Keratinocyte (primary cell): ENCODE measurements at regions not wholly inside any gene's neighbourhood (a gene's known extent, or its start where the extent isn't known, plus 50 kb on each side); places are given as distances from the start of the nearest gene placed in this dataset.

Experiments used
- DNase-seq: peaks from one replicate; pipeline ENCODE4 v3.0.0-alpha.2; 2011; ENCODE audit warnings: low read depth, missing footprints, low spot score
- FAIRE-seq: peaks from 2 replicates; lab custom pipeline; 2011; peaks lifted over from hg19 to GRCh38; lab: Jason Lieb, UNC
- H2AFZ ChIP-seq: 2 replicates; pipeline ENCODE4 v1.6.0; 2012; ENCODE audit warnings: low read length, control low read depth, inconsistent platforms; ENCODE audit not compliant: control insufficient read depth
- H3K27ac ChIP-seq: 2 replicates; pipeline ENCODE4 v1.5.1; 2011; ENCODE audit warnings: low read length; ENCODE audit not compliant: control insufficient read depth, insufficient read depth
- H3K27me3 ChIP-seq: 3 replicates; pipeline ENCODE4 v1.6.0; 2011; ENCODE audit warnings: low read length; ENCODE audit not compliant: control insufficient read depth, insufficient read depth; ENCODE audit errors: extremely low read depth
- H3K36me3 ChIP-seq, 2 experiments: 2 replicates in 1 of 2; 3 replicates in 1 of 2; pipeline ENCODE4 v1.5.1; 2011; ENCODE audit warnings: low read length in 2 of 2, mild to moderate bottlenecking in 1 of 2; ENCODE audit not compliant: control insufficient read depth in 2 of 2, insufficient read depth in 2 of 2; ENCODE audit errors: extremely low read depth in 1 of 2
- H3K4me1 ChIP-seq: 3 replicates; pipeline ENCODE4 v1.5.1; 2011; ENCODE audit warnings: low read length; ENCODE audit not compliant: control insufficient read depth, insufficient read depth; ENCODE audit errors: extremely low read depth
- H3K4me2 ChIP-seq: 3 replicates; pipeline ENCODE4 v1.6.0; 2011; ENCODE audit warnings: low read depth, low read length; ENCODE audit not compliant: control insufficient read depth, insufficient read depth; ENCODE audit errors: extremely low read depth
- H3K4me3 ChIP-seq, 3 experiments: fragments of 200-600 bp in 1 of 3; sonication (generic) in 1 of 3; 2 replicates in 2 of 3; 3 replicates in 1 of 3; pipeline ENCODE4 v1.5.1; 2011 to 2016; ENCODE audit warnings: low read length in 3 of 3, mild to moderate bottlenecking in 3 of 3, control low read depth in 2 of 3, inconsistent platforms in 1 of 3, low read depth in 1 of 3, mixed read lengths in 1 of 3, mixed run types in 1 of 3, moderate library complexity in 1 of 3; ENCODE audit not compliant: control insufficient read depth in 2 of 3, insufficient read depth in 2 of 3; ENCODE audit errors: extremely low read depth in 1 of 3
- H3K79me2 ChIP-seq: 2 replicates; pipeline ENCODE4 v1.6.0; 2012; ENCODE audit warnings: low read length; ENCODE audit not compliant: control insufficient read depth, insufficient read depth
- H3K9ac ChIP-seq: 3 replicates; pipeline ENCODE4 v1.6.0; 2011; ENCODE audit warnings: low read length; ENCODE audit not compliant: control insufficient read depth, insufficient read depth; ENCODE audit errors: extremely low read depth
- H3K9me1 ChIP-seq: 3 replicates; pipeline ENCODE4 v1.6.0; 2011; ENCODE audit warnings: low read length; ENCODE audit not compliant: control insufficient read depth, insufficient read depth; ENCODE audit errors: extremely low read depth
- H3K9me3 ChIP-seq: 2 replicates; pipeline ENCODE4 v1.5.1; 2012; ENCODE audit warnings: low read depth, low read length; ENCODE audit not compliant: control insufficient read depth
- H4K20me1 ChIP-seq: 3 replicates; pipeline ENCODE4 v1.6.0; 2011; ENCODE audit warnings: low read length; ENCODE audit not compliant: control insufficient read depth, insufficient read depth; ENCODE audit errors: extremely low read depth
- CTCF ChIP-seq, 3 experiments: IDR thresholded peaks in 1 of 3; conservative IDR thresholded peaks in 1 of 3; optimal IDR thresholded peaks in 1 of 3; 2 replicates in 2 of 3; 3 replicates in 1 of 3; pipeline versions ENCODE3 to v1.5.1; 2011; ENCODE audit warnings: low read length in 3 of 3, mild to moderate bottlenecking in 3 of 3, moderate library complexity in 2 of 3, control low read depth in 1 of 3, inconsistent platforms in 1 of 3; ENCODE audit not compliant: insufficient read depth in 2 of 3; ENCODE audit errors: extremely low read depth in 1 of 3
- EZH2 ChIP-seq: IDR thresholded peaks from one replicate; pipeline ENCODE4 v1.6.1; 2012; ENCODE audit warnings: inconsistent platforms, mild to moderate bottlenecking, low read length, moderate library complexity
- dilution Hi-C: fragments of 300-500 bp; cut with MboI; formaldehyde crosslinking; loops from one replicate; pipeline ENCODE4 v1.7.0; 2020; ENCODE audit warnings: low sequenced_read_pairs; ENCODE audit not compliant: extremely low pct_ligation_motif_present

DNA sequence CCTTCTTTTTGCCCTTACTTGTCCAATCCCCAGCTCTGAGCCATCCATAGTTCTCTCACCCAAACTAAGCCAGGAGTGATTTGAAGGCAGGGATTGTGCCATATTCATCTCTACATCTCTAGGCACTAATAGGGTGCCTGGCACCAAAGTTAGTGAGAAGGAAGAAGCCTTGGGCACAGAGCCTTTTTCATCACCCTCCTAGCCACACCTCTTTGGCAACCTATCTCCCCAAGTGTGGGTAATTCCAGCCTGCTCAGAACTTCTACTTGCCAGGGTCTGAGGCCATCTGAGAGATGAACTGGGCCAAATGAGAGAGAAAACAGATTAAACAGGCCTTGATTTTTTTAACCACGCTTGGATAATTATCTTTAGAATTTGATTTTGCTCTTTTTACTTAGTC, 61.3 kb downstream of the PHLDA1 start:
- Histone ChIP-seq H3K4me3 (no peak overlapping the region), H3K9me3 (no peaks in the 10 kb centered on the region), H4K20me1 (no peaks in the 10 kb centered on the region), H2AFZ (no peak overlapping the region), H3K4me1 (peaks cover 9% of the 10 kb centered on the region), H3K79me2 (no peaks in the 10 kb centered on the region), H3K9me1 (no peaks in the 10 kb centered on the region), H3K9ac (no peak overlapping the region), H3K27ac (no peak overlapping the region), H3K4me2 (no peak overlapping the region), H3K27me3 (no peaks in the 10 kb centered on the region), H3K36me3 (no peaks in the 10 kb centered on the region)
- dilution Hi-C loops: no loop called here
- DNase-seq (no peak), FAIRE-seq (peak; percentile 13)
- TF ChIP-seq EZH2: no peak

DNA sequence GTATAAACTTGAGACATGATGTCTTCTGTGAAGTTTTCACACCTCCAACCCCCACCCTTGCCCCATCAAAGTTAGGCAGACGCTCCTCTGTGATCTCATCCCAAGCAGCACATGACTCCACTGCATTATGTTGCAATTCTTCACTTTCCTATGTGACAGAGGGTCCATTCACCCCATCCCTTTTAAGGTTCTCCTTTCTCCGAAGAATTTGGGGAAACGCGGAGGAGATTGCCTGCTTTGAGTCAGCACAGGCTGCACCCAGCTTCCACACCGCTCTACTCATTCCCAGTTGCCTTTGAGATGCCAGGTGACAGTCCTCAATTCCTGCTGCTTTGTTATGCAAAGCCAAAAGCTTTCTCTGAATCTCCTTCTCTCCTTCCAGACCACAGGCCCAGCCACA, 61.8 kb downstream of the PHLDA1 start:
- H3K36me3 ChIP-seq: no peaks in the 10 kb centered on the region
- dilution Hi-C loops: no loop called here

More for the DNA sequence above, 61.8 kb downstream of the PHLDA1 start:
- Histone ChIP-seq H3K9me1 (no peaks in the 10 kb centered on the region), H3K27ac (peak overlapping the region; percentile 13), H3K4me1 (peaks cover 9% of the 10 kb centered on the region), H3K27me3 (no peaks in the 10 kb centered on the region), H3K9me3 (no peaks in the 10 kb centered on the region), H3K79me2 (no peaks in the 10 kb centered on the region), H2AFZ (peak overlapping the region; percentile 57), H3K9ac (no peak overlapping the region), H3K4me2 (no peak overlapping the region), H4K20me1 (no peaks in the 10 kb centered on the region), H3K4me3 (no peak overlapping the region)
- FAIRE-seq (no peak), DNase-seq (no peak)
- TF ChIP-seq CTCF (optimal IDR thresholded peaks at IDR 0.05 in 1 of 3, IDR thresholded peaks at IDR 0.05 in 1 of 3, conservative IDR thresholded peaks at IDR 0.05 in 1 of 3; ENCODE audit: extremely low read depth in 1 of 3, insufficient read depth in 2 of 3, low read length in 3 of 3): no peak
- no peak for TF ChIP-seq EZH2
